ENCODE measurements at regions not wholly inside any gene's neighbourhood (a gene's known extent, or its start where the extent isn't known, plus 50 kb on each side); places are given as distances from the start of the nearest gene placed in this dataset.

- peak overlapping the region in 3 of 4 donors; percentile 40 to 62 (median 54) for H3K27ac ChIP-seq (replicated peaks in 1 of 4)
- no peaks in the 10 kb centered on the region for H3K36me3 ChIP-seq
- no peak for DNase-seq (ENCODE audit: extremely low spot score)
- no peak for TF ChIP-seq POLR2A (IDR thresholded peaks at IDR 0.05; ENCODE audit: low read depth)
- TF ChIP-seq CTCF (IDR thresholded peaks at IDR 0.05), result no peak
- no peak for TF ChIP-seq POLR2AphosphoS5 (IDR thresholded peaks at IDR 0.05)
- no peak for TF ChIP-seq EP300 (IDR thresholded peaks at IDR 0.05)
- H3K4me3 ChIP-seq, result no peak overlapping the region
- no peaks in the 10 kb centered on the region for H3K9me3 ChIP-seq
- intact Hi-C loops (cut with DNase I), result no loop called here
- 72% methylated on average over 9 of the region's 10 CpGs for WGBS
- H3K4me1 ChIP-seq, result peaks cover 15 to 20% (median 16%) of the 10 kb centered on the region in 4 donors
- H3K27me3 ChIP-seq, result peaks cover 0 to 74% (median 13%) of the 10 kb centered on the region in 4 donors
These were observed 63.4 kb upstream of the GATA2 start for GRCh38 chr3:128556384-128556783.

DNA sequence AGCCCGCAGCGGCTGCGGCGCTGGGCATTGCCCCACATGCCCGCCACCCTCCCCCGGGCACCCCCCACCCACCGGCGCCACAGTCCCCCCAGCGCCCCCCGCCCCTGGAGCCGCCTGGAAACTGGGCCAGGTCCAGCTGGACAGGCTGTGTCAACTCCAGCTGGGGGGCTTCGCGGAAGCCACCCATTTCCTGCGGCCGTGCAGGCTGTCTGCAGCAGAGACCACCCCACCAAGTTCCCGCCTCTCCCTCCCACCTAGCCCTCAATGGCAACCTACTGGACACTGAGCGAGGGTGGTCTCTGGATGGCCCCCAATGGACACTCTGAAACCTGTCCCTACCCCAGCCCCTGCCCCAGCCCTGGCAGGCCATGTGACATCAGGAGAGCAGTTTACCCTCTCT, 62.8 kb upstream of the GATA2 start:
- DNase-seq (ENCODE audit: extremely low spot score), result no peak
- no peaks in the 10 kb centered on the region for H3K9me3 ChIP-seq
- H3K27ac ChIP-seq (replicated peaks in 1 of 4), result peak overlapping the region in 3 of 4 donors; percentile 40 to 62 (median 54)
- peaks cover 15 to 20% (median 16%) of the 10 kb centered on the region in 4 donors for H3K4me1 ChIP-seq
- whole genome bisulfite sequencing, result no CpG with 5 or more reads among the region's 17 CpGs
- peaks cover 0 to 75% (median 13%) of the 10 kb centered on the region in 4 donors for H3K27me3 ChIP-seq
- no peak for TF ChIP-seq POLR2A (IDR thresholded peaks at IDR 0.05; ENCODE audit: low read depth)
- TF ChIP-seq EP300 (IDR thresholded peaks at IDR 0.05), result no peak
- TF ChIP-seq POLR2AphosphoS5 (IDR thresholded peaks at IDR 0.05), result no peak
- no peak for TF ChIP-seq CTCF (IDR thresholded peaks at IDR 0.05)
- no peaks in the 10 kb centered on the region for H3K36me3 ChIP-seq
- no peak overlapping the region for H3K4me3 ChIP-seq
- intact Hi-C loops (cut with DNase I), result no loop called here

- Histone ChIP-seq H3K27me3 (peaks cover 0 to 76% (median 13%) of the 10 kb centered on the region in 4 donors), H3K9me3 (no peaks in the 10 kb centered on the region), H3K4me1 (peaks cover 15 to 20% (median 17%) of the 10 kb centered on the region in 4 donors), H3K27ac (replicated peaks in 1 of 4) (peak overlapping the region; percentile 11 to 73 (median 62)), H3K36me3 (no peaks in the 10 kb centered on the region), H3K4me3 (peak overlapping the region in 2 of 4 donors; percentile 4 to 12)
- intact Hi-C loops (cut with DNase I), result no loop called here
- no peak for DNase-seq (ENCODE audit: extremely low spot score)
- WGBS, result 5% methylated on average over 8 of the region's 68 CpGs
- TF ChIP-seq POLR2A (IDR thresholded peaks at IDR 0.05; ENCODE audit: low read depth) (no peak), CTCF (IDR thresholded peaks at IDR 0.05) (no peak), POLR2AphosphoS5 (IDR thresholded peaks at IDR 0.05) (peak in 1 of 2 donors; percentile 32)
These were observed 62.3 kb upstream of the GATA2 start for GRCh38 chr3:128555098-128555825.

- Histone ChIP-seq H3K4me3 (no peak overlapping the region), H3K27me3 (peaks cover 0 to 80% (median 13%) of the 10 kb centered on the region in 4 donors), H3K27ac (replicated peaks in 1 of 4) (peak overlapping the region; percentile 11 to 73 (median 62)), H3K36me3 (no peaks in the 10 kb centered on the region), H3K9me3 (no peaks in the 10 kb centered on the region), H3K4me1 (peaks cover 17 to 23% (median 20%) of the 10 kb centered on the region in 4 donors)
- no peak for DNase-seq (ENCODE audit: extremely low spot score)
- no peak for TF ChIP-seq POLR2AphosphoS5 (IDR thresholded peaks at IDR 0.05)
- no peak for TF ChIP-seq POLR2A (IDR thresholded peaks at IDR 0.05; ENCODE audit: low read depth)
- TF ChIP-seq CTCF (IDR thresholded peaks at IDR 0.05), result no peak
- no peak for TF ChIP-seq EP300 (IDR thresholded peaks at IDR 0.05)
- 83% methylated on average over 23 of the region's 28 CpGs for WGBS
- intact Hi-C loops (cut with DNase I), result no loop called here
These were observed 61.6 kb upstream of the GATA2 start for GRCh38 chr3:128554465-128555097.

All from esophagus muscularis mucosa (tissue), 4 donors.